Stomach (tissue), 4 donors: ENCODE measurements at regions not wholly inside any gene's neighbourhood (a gene's known extent, or its start where the extent isn't known, plus 50 kb on each side); places are given as distances from the start of the nearest gene placed in this dataset.

Source experiments
- EP300 ChIP-seq: sonication (generic); formaldehyde crosslinking; IDR thresholded peaks from one replicate; pipeline ENCODE4 v1.6.1; 2017; ENCODE audit warnings: antibody characterized with exemption
- POLR2A ChIP-seq, 4 donors: fragments of 450-650 bp; IDR thresholded peaks; one replicate each; pipeline ENCODE4 v1.6.1; 2016; ENCODE audit warnings: antibody characterized with exemption in 4 of 4, control low read depth in 2 of 4, mild to moderate bottlenecking in 1 of 4, moderate library complexity in 1 of 4

DNA sequence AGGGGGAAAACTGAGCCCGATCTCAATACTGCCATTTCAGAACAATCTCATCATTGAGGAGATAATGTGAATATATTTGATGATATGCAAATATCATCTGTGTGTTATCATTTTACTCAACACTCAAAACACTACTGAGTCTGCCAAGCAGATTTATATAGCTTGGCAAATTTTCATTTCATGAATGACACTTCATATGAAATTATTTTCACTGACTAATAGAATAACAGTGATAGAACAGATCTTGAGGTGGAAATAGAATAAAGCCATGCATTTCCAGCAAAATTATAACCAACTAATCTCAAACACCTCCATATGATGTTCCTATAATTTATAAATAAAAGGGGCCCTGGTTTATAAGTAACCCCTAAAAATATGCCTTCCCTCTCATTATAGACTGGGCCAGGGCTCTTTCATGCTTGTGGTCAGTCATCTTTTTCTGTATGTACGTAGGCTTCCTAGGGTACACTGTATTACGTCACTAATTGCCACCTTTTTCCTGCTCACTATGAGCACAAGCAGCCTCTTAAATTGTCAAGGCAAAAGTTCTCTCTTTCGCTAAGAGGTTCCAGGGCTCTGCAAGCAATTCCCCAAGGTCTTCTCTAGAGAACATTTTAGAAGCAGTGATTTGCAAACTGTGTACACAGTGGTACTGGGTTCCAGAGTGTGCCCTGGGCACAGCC, 197.1 kb upstream of the FOXN3 start:
- no peak for TF ChIP-seq EP300
- TF ChIP-seq POLR2A (IDR thresholded peaks at IDR 0.05), result no peak
